ENCODE measurements at regions not wholly inside any gene's neighbourhood (a gene's known extent, or its start where the extent isn't known, plus 50 kb on each side); places are given as distances from the start of the nearest gene placed in this dataset.

- TF ChIP-seq CTCF (IDR thresholded peaks at IDR 0.05) = no peak
- TF ChIP-seq POLR2A (IDR thresholded peaks at IDR 0.05) = no peak
- TF ChIP-seq POLR2AphosphoS5 (IDR thresholded peaks at IDR 0.05; ENCODE audit: insufficient read depth in 1 of 2, low read depth in 1 of 2) = no peak
Measured at GRCh38 chr2:126781206-126781605, 117.5 kb upstream of the TEX51 start.
